Activated T-cell treated with anti-CD3 and anti-CD28 coated beads for 24 hours (primary cell): ENCODE measurements at regions not wholly inside any gene's neighbourhood (a gene's known extent, or its start where the extent isn't known, plus 50 kb on each side); places are given as distances from the start of the nearest gene placed in this dataset.

Source experiments
- DNase-seq: peaks from one replicate; pipeline ENCODE4 v3.0.0-alpha.2; 2020; ENCODE audit warnings: low read depth

DNA sequence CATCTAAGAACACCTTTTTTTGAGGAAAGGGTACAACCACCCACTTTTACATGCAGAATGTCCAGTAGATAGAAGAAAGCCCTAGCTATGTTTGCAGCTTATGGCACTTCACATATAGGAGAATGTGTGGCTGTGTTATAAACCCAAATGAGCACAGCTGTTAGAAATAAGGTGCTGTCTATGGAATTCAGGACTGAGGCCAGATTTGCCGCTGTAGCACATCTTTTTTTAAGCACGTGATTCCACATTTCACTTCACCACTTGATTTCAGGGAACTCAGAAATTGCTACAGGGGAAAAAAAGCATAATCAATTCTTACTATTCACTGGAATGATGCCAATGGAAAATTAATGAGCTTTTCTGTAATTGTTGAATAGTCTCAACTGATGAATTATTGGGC lies 147.2 kb upstream of the ADAMTS5 start:
- DNase-seq: no peak

DNA sequence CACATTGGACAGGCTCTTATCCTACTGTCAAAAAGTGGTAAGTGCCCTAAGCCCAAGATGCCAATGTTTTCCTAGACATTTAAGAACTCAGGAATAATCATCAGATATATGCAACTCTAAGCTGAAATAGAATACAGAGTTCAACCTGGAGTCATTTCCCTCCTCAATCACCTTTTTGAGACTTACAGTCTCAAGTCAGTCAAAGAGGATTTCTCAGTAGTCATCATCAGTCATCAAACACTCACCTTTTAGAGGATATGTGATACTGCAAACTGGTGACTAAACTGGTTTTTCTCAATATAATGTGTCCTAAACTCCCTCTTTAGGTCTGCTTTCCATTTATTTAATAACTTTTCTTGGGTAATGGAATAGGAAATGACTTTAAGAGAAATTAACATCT lies 145.3 kb upstream of the ADAMTS5 start:
- no peak for DNase-seq

DNA sequence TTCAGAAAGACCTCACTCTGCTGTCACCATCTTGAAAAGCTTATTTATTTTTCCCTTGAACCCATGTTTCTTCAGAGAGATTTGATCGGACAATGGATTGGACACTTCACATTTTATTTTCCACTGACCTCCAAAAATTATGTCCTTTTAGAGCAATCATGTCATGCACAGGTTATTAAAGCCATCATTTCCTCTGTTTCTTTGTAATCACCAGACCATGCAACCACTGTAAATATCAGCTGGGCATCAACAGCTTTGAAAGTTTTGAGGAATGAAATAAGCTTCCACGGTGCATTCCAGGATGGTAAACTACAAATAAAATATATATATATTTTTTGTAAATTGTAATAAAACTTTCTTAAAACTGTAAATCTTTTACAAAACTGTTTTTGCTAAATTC lies 144.1 kb upstream of the ADAMTS5 start:
- no peak for DNase-seq

DNA sequence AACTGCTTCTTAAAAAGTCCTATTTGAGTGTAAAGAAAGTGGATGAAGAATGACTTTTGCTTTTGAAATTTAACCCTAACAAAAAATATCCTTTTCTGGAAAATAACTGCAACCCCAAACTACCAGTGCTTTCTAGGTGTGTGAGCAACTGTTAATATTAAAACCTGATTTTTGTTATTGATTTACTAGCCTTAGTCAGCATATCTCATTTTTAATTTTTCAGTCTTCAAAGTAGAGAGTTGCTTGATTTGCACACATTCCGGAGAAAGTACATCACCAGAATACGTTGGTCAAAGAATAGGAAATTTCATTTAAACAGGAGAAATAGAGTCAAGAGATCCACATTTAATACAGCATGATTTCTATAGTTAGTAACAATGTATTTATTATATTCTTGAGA lies 141.8 kb upstream of the ADAMTS5 start:
- no peak for DNase-seq

DNA sequence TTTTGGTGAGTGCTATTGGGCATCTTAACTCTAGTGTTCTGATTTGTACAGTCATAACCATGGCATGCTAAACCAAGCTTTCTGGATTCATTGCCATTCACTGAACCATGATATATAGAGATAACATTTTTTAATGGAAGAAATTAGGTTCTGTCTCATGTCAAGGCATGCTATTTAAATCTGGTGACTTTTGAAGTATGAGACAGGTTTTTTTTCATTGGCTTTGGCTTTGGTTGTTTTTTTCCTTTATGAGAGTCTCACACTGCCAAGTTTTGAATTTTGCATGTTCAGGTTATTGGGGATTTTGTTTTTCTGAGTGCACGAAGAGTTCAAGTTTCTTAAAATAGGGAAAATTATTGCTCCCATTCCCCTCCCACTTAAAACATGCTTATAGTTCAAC lies 141.3 kb upstream of the ADAMTS5 start:
- DNase-seq: no peak

DNA sequence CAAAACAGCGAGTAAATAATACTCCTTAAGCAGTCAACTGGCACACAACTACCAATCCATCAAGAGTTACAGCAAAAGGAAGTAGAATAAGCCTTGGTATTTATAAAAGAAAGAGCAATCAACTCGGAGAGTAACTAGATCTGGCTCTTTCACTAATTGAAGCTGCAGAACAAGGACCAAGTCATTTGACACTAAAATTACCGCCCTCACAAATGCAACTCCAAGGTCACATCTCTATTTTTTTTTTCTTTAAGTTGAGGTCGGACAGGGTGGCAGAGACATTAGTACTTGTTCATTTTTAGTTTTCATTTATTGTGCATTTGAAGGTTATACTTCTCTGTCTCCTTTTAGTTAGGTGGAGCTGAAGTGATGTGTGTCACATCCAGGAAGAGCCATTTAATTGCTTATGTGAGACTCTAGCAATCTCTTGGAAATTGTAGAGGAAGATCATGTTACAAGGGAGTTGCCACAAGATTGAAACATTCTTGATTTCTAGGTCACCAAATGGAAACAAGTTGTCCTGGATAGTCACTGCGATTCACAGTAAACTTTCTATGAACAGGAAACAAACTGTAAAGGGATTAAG lies 138.1 kb upstream of the ADAMTS5 start:
- DNase-seq: no peak

DNA sequence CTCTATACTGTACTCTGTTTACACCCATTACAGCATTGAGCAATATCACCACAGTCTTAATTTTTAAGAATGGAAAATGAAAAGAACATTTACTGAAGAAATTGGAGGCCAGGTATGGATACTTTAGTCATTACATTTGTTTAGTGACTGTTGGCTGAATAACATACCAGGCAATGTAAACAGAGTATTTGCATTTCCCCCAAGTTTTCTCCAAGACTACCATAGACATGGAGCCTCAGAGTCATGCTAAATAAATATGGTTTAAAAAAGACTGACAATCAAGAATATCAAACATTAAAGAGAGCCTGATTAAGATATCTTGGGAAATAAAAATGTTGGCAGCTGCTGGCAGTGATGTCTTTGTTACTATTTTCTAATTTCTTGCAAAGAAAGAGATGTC lies 136.9 kb upstream of the ADAMTS5 start:
- no peak for DNase-seq

DNA sequence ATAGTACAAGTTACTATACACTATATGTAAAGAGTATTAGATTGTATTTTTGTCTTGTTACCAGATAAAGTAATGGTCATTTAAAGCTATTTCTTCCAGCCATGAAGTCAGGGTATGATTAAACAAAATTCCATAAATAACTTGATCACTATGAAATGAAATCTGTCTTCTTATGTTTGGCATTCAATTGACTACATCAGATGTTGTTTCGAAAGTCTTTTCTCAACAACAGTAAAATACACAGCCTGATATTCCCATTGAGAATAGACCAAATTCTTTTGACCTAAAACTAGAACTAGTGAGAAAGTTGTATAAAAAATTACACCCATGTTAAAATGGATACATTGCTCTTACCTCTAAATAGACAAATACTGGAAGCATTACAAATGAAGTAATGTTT lies 134.6 kb upstream of the ADAMTS5 start:
- DNase-seq: no peak

DNA sequence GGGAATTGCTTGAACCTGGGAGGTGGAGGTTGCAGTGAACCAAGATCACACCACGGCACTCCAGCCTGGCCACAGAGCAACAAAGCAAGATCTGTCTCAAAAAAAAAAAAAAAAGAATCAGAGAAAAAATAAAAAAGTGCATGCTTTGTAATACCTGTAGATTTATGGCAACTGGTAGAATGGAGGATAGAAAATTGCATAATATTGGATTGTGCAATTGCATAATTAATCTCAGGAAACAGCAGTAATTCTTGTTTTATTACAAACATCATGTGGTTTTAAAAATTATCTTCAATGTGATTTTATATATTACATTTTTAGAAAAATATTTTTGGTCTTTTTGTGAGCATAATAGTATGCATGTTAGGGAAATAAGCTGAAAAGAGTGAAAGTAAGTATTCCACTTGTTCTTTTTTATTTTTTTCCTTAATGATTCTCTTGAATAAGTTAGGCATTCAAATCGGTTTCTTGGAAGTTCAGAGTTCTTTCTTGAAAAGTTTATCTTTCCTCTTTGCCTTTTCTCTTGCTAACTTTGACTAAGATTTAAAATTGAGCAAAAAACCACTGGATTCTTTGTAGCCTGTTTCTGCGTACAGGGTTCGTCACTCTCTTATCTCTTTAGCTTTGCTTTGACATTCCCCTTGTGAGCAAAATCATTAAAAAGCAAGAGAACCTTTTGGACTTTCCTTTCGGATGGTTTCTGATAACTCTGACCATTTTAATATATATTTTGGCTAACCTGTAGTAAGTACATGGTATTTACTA lies 127.5 kb upstream of the ADAMTS5 start:
- no peak for DNase-seq

DNA sequence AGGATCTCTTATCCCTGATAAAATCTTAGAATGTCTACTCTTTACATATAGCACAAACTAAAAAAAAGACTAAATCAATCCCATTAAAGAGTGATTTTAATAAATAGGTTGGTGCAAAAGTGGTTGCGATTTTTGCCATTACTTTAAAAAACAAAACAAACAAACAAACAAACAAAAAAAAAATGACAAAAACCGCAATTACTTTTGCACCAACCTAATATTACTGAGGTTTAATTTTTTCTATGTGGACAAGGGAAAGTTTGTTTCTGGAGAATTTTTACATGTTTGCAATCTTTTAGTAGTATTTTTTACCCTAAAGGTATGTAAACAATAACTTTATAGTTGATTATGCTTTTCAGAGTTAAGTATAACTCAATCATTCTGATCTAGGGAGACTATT lies 119.7 kb upstream of the ADAMTS5 start:
- no peak for DNase-seq

DNA sequence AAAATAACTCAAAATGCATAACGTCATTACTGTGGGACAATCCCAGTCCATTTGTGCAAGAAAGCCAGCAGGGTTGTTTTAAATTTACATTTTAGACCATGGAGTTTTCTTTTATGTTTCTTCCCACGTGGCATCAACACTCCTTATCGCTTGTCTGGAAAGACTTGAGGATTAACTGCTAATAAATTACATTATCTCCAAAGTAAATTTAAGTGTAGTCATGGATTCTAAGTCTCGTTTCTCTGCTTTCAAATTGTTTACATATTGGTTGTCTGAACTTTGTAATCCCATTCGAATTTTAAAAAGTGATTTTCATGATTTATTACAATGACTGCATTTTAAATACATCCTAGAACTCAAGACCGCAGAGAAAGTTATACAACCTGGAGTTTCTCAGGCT lies 119.3 kb upstream of the ADAMTS5 start:
- no peak for DNase-seq

DNA sequence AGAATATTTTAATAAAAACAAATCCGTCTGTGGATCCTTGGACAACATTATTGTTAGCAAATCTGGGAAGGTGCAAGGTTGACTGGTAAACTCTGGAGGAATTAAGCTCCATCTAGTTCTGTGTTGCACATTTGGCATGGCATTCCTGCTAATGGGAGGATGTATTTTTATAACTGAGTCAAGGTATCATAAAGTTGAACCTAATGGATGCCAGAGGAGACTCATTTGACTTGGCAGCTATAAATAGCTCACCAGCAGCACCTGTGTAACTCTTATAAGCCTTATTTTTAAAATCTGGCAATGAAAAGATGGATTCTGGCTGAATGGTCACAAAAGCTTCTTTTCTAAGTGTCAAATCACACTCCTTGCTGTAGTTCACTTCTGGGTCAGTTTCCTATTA lies 118.5 kb upstream of the ADAMTS5 start:
- no peak for DNase-seq

DNA sequence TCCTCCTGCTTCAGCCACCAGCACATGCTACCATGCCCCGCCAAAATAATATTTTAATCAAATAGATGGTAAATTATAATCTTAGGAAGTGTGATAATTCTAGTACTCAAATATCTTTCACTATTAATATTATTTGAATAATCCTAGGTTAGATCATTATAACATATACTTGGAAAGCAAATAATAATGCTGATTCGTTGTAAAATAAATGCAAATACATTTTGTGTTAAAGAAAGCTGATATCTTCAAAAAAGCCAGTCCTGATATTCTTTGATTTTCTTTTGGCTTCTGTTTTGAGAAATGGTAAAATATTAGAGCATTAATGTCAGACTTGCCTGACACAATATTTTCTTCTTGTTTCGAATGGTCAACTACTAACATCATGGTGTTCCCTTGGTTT lies 116.3 kb upstream of the ADAMTS5 start:
- DNase-seq: no peak

DNA sequence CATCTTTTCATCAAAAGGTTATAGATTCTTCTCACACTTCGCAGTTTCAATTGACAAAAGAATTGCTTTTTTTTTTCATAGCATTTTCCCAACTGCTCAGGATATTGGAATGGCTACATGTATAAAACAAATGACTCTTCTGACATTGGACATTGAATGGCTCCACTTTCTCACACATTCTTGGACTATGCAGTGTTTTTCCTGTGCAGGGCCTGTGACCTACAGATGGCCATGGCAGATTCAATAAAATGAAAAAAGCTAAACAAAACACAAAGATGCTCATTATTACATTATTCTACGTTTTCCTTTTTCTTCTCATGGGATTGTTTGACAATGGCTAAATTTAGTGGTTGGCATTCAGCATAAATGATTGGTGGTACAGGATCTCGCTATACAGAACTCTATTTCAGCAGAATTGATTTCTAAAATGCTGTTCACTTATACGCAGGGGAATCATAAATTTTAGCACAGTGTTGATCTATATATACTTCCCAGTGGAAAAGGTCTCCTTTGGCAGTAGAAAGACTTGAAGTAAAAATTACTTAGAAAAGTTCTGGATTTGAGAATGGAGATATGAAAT lies 115.6 kb upstream of the ADAMTS5 start:
- no peak for DNase-seq

DNA sequence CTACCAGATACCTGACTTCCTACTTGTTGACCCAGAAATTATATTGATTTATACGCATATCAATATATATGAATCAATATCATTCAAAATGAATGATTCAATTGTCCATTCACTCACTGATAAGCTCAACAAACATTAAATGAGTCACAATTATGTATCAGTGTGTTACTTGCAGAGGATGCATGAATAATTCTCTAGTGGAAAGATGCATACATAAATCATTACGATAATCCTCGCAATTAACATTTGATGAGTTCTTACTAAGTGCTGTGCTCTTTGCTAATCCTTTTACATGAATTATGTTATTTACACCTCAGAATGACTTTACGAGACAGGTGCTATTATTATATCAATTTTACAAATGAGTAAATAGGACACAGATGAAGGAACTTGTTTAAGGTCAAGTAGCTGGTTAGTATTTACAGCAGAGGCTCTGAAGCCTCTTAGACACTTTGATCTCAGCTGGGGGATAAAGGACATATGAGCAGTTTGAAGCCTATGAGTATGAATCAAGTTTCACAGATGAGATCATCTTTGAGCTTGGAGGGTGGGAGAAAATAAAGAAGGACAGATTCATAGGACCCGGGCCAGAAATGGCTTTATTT lies 112.8 kb upstream of the ADAMTS5 start:
- DNase-seq: no peak

DNA sequence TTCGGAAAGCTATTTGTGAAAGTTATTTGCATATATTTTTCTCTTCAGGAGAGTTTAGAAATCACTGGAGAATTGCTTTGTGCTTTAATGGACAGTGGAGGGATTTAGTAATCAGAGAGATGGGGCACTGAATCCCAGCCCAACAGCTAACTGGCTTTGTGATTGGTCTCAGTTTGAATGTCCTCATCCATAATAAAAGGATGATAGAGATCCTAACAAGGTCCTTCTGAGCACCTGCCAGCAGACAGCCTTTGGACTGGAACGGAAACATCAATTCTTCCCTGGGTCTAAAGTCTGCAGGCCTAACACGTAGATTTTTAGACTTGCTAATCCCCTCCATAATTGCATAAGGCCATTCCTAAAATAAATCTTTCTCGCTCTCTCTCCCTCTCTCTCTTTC lies 112.0 kb upstream of the ADAMTS5 start:
- no peak for DNase-seq

DNA sequence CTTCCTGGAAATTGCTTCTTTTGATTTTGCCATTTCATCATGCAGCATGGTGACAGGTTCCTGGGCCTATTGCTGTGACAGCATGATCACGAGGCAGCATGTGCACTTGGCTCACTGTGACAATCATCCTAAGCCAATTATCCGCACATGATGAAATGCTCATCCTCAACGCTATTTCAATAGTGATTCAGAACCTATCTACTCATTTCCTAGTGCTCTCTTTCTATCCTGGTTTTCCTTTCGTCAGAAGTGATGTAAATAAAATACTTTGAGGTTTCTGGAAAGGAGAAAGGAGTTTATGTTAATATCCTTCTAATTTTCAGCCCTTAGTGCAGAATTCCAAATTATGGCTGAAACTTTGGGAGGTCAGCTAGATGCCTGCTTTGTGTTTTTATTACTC lies 110.6 kb upstream of the ADAMTS5 start:
- no peak for DNase-seq

DNA sequence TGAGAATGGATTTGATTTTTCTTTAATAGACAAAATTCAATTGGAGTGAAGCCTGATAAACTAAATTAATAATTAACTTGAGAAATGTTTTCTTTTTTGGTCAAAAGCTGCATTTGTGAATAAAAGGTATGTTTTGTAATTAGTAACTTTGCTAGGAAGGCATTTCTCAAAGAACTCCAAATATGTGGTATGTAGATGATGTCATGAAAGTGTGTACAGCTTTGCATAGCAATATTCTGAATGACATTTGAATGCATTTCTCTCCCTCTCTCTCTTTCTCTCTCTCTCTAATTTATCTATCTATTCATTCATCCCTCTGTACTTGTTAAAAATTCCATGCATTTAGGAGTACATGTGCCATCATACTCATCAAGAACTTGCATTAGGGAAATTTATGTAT lies 109.1 kb upstream of the ADAMTS5 start:
- DNase-seq: no peak

DNA sequence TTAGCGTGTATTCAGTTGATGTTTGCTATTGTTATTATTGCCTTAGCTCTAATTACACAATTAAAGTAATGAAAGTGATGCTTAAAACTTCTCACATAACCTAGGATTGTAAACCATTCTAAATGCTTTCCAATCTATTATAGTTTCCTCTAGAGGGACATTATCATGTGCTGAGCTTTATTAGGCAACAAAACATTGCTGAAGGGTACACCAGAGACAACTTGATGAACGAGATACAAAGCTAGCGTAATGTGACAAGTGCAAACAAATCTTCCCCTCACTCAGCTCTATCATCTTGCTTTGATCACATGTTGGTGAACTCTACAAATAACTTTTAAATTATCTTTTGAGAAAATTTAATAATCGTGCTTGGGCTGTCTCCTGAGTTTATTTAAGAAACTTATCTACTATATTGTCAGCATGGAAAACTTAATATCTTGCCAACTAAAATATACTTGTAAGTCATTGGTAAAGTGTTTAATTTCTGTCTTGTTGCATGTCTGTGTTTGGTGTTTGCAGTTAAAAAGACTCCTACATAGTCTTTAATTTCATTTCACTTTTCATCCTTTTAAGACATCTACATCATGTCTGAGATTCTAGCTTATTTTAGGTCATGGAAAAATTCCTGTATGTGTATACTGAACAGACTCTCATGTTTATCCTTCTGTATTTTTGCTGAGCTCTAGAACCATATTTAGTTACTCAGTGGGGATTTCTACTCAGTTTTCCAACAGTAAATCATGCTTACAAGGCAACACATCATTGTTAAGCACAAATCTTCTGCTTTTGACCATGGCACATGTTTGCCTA lies 104.2 kb upstream of the ADAMTS5 start:
- no peak for DNase-seq

DNA sequence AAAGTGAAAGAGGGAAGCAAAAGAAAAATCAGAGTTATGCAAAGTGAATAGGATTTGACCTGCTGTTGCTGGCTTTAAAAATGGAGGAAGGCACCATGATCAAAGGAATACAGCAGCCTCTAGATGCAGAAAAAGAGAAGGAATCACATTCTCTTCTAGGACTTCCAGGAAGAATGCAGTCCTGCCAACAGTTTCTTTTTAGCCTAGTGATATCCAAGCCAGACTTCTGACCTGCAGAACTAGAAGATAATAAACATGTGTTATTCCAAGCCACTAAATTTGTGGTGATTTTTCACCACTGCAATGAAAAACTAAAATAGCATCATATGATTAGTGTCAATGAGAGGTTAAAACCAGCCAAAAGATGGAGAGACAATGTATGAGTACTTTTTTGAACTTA lies 101.9 kb upstream of the ADAMTS5 start:
- DNase-seq: no peak

DNA sequence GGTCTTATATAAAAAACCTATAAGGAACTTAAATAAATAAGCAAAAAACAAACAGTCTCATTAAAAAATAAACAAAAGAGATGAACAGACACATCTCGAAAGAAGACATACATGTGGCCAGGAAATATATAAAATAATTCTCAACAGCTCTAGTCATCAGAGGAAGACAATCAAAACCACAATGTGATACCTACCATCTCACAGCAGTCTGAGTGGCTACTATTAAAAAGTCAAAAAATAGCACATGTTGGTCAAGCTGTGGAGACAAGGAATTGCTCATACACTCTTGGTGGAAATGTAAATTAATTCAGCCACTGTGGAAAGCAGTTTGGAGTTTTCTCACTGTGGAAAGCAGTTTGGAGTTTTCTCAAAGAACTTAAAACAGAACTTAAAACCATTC lies 100.3 kb upstream of the ADAMTS5 start:
- DNase-seq: no peak

DNA sequence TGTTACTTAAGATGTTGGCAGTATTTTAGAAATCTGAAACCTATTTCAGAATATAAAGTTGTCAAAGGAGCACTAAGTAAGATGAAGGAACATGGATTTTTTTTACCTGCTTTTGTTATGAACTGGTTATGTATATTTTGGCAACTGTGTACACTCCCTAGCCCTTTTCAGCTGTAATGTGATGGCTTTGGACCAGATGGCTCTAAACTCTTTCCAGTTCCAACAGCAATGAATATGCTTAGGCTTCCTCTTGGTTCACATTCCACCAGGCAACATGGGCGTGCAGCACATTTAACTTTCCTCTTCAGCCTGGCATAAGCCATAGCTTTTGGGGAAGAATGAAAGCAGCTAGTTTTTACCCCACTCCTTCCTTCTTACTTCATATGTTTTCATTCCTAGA lies 95.6 kb upstream of the ADAMTS5 start:
- no peak for DNase-seq

DNA sequence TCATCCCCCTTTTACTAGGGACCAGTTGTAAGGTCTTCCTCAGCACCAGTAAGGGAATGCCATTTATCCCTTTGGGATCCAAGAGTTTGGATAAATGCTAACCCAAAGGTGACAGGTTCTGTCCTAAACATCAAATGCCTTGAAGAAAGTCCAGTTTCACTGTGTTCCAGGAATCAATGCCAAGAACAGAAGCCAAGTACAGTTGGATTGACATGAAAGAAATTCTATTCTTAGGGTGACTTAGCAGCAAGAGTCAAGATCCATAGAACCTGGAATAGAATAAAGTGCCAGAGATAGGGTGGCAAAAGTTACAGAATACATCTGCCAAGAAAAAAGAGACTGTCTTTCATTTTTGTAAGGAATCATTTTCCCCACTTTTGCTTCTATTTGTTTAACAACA lies 94.9 kb upstream of the ADAMTS5 start:
- DNase-seq: no peak
